Right lobe of liver (tissue), 6 donors: ENCODE measurements at regions not wholly inside any gene's neighbourhood (a gene's known extent, or its start where the extent isn't known, plus 50 kb on each side); places are given as distances from the start of the nearest gene placed in this dataset.

Experiments
- ATAC-seq, 4 donors: fragments of 200-7000 bp; cut with Tn5 transposase; one replicate each; pipeline ENCODE4 v1.9.1; 2020; ENCODE audit warnings: mild to moderate bottlenecking in 4 of 4, moderate library complexity in 4 of 4
- DNase-seq, 3 donors: peaks; one replicate each; pipeline ENCODE4 v3.0.0-alpha.2; 2020
- H3K27ac ChIP-seq, 3 donors: fragments of 200-600 bp; one replicate each; pipeline ENCODE4 v1.8.0; 2022
- H3K27me3 ChIP-seq, 2 donors: fragments of 200-600 bp; one replicate each; pipeline ENCODE4 v1.8.0; 2022
- H3K36me3 ChIP-seq, 4 donors: fragments of 200-600 bp; sonication (generic) in 1 of 4; one replicate each; pipeline versions ENCODE4 v1.5.1 to v1.8.0; 2017 to 2022; ENCODE audit warnings: control low read depth in 1 of 4
- H3K4me1 ChIP-seq, 4 donors: fragments of 200-600 bp; sonication (generic) in 1 of 4; one replicate each; pipeline versions ENCODE4 v1.5.1 to v1.8.0; 2017 to 2022; ENCODE audit warnings: control low read depth in 1 of 4
- H3K4me3 ChIP-seq, 3 donors: fragments of 200-600 bp; one replicate each; pipeline ENCODE4 v1.8.0; 2022
- H3K9me3 ChIP-seq, 4 donors: fragments of 200-600 bp; sonication (generic) in 1 of 4; one replicate each; pipeline versions ENCODE4 v1.5.1 to v1.8.0; 2017 to 2022; ENCODE audit warnings: control low read depth in 1 of 4
- CTCF ChIP-seq, 4 donors: fragments of 200-600 bp in 3 of 4; fragments of 450-650 bp in 1 of 4; IDR thresholded peaks; one replicate each; pipeline versions ENCODE4 v1.5.1 to v1.8.0; 2016 to 2022; ENCODE audit warnings: antibody characterized with exemption in 4 of 4, mild to moderate bottlenecking in 2 of 4
- POLR2A ChIP-seq: fragments of 450-650 bp; IDR thresholded peaks from one replicate; pipeline ENCODE4 v1.6.1; 2017; ENCODE audit warnings: antibody characterized with exemption, mild to moderate bottlenecking
- WGBS: methylation state at CpG from one replicate; pipeline ENCODE4 v1.1.6; 2018; ENCODE audit warnings: low coverage, low lambda C conversion rate; ENCODE audit not compliant: insufficient coverage; ENCODE audit errors: missing lambda C conversion rate; 5-methylcytosine and 5-hydroxymethylcytosine counted together
- intact Hi-C, 2 donors: fragments of 100-400 bp; cut with DNase I; formaldehyde crosslinking; loops; one replicate each; pipeline versions ENCODE4 v1.11.2 to v1.14.1; 2022
- donor health status: DM: no; HTN: yes; CAD: no.
- donor health status: DM: no; HTN: no; CAD: no.
- donor health status: DM: no; HTN: no; CAD: no.
- donor health status: DM: no; HTN: yes; CAD: no.
- donor health status: DM: no; HTN: yes; CAD: no.

DNA sequence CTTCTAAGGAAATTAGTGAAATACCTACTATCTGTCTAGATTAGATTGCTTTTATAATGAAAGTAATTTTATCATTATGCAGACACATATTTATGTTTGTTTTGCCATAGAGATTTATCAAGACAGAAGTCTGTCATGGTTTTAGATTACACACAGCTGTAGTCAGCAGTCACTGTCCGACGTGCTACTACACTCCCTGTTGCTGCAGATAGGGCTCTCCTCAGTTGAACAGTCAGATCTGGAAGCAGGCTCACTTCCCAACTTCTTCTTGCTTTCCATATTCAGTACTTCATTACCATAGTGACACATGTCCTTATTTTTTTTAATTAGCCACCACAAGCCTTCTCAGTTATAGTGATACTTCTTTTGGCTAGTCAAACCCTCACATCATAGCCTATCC is 329.9 kb upstream of the ITGA1 start:
- TF ChIP-seq CTCF (IDR thresholded peaks at IDR 0.05), result no peak
- no peak for TF ChIP-seq POLR2A
- intact Hi-C loops, result no loop called here
- Histone ChIP-seq H3K4me1 (no peaks in the 10 kb centered on the region), H3K36me3 (no peaks in the 10 kb centered on the region), H3K27me3 (no peaks in the 10 kb centered on the region), H3K27ac (no peak overlapping the region), H3K4me3 (no peak overlapping the region), H3K9me3 (no peaks in the 10 kb centered on the region)
- ATAC-seq (peak in 1 of 4 donors; percentile 29), DNase-seq (no peak)
- 68% methylated on average over 2 of the region's 2 CpGs for WGBS

GRCh38 chr5:52466113-52466512 is 321.6 kb upstream of the ITGA1 start:
- Histone ChIP-seq H3K36me3 (no peaks in the 10 kb centered on the region), H3K4me1 (no peaks in the 10 kb centered on the region), H3K4me3 (no peak overlapping the region), H3K27ac (no peak overlapping the region), H3K9me3 (no peaks in the 10 kb centered on the region), H3K27me3 (no peaks in the 10 kb centered on the region)
- DNase-seq (no peak), ATAC-seq (no peak)
- intact Hi-C loops, result no loop called here
- TF ChIP-seq POLR2A, result no peak
- no peak for TF ChIP-seq CTCF (IDR thresholded peaks at IDR 0.05)
- 55% methylated on average over 4 of the region's 4 CpGs for WGBS

DNA sequence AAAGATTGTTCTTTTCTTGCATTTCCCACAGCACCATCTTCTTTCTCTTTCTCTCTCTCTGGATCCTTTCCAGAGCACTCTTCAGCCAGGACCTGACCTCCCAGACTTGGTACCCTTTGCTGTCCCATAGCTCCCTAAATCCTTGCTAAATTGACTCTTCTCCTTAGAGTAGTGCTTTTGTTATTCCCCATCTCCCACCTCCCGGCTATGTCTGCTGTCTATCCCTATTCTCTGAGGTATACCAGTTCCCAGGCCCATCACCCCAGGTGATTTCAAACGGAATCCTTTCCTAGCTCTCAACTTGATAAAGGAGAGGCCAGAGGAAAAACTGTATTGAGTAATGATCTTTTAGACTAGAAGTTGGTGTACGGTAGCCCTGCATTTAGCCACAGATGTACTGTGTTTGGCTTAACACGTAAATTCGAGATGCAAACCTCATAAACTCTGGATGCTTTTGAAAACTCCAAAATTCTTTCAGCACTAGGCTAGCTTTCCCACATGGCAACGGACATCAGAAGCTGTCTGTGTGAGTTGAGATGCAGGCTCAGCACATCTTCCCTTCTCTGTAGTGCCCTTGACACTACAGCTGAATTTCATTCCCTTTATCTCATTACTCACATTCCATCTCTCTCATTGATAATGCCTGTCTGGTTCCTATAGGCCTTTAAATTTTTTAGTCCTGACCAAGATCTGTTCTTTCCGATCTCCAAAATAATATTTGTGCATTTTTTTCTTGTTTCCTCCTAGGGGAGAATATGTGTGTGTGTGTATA is 320.8 kb upstream of the ITGA1 start:
- Histone ChIP-seq H3K9me3 (no peaks in the 10 kb centered on the region), H3K27ac (no peak overlapping the region), H3K4me1 (no peaks in the 10 kb centered on the region), H3K36me3 (no peaks in the 10 kb centered on the region), H3K4me3 (no peak overlapping the region), H3K27me3 (no peaks in the 10 kb centered on the region)
- no peak for ATAC-seq
- DNase-seq, result no peak
- no peak for TF ChIP-seq CTCF (IDR thresholded peaks at IDR 0.05)
- TF ChIP-seq POLR2A, result no peak
- intact Hi-C loops, result no loop called here
- WGBS, result 45% methylated on average over 4 of the region's 7 CpGs

DNA sequence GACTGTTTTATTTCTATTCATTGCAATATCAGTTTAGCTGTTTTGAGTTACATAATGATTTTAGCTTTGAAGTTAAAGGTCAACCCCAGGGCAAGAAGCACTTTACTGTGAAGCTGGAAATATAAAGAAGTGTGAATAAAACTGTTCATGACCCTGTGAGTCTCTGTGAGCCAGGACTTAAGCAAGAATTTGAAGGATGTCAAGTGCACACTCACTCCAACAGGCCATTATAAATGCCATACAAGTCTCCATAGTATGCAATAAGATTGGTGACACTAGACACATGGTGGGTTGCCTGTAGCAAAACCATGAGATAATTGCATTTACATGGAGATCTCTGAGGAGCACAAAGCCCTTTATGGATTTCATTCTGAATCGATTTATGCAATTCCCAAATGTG is 318.7 kb upstream of the ITGA1 start:
- no peak overlapping the region for H3K4me3 ChIP-seq
- TF ChIP-seq POLR2A, result no peak
- no peak for TF ChIP-seq CTCF (IDR thresholded peaks at IDR 0.05)
- no peak overlapping the region for H3K27ac ChIP-seq
- H3K27me3 ChIP-seq, result no peaks in the 10 kb centered on the region
- ATAC-seq, result no peak
- DNase-seq, result no peak
- intact Hi-C loops, result no loop called here
- H3K9me3 ChIP-seq, result no peaks in the 10 kb centered on the region
- no peaks in the 10 kb centered on the region for H3K4me1 ChIP-seq
- 20% methylated on average over 1 of the region's 1 CpG for WGBS
- no peaks in the 10 kb centered on the region for H3K36me3 ChIP-seq

- Histone ChIP-seq H3K27me3 (no peaks in the 10 kb centered on the region), H3K9me3 (no peaks in the 10 kb centered on the region), H3K27ac (no peak overlapping the region), H3K4me3 (no peak overlapping the region), H3K4me1 (no peaks in the 10 kb centered on the region), H3K36me3 (no peaks in the 10 kb centered on the region)
- DNase-seq, result no peak
- TF ChIP-seq POLR2A (no peak), CTCF (IDR thresholded peaks at IDR 0.05) (no peak)
- ATAC-seq, result peak; percentile 72 to 81 (median 76)
- intact Hi-C loops, result no loop called here
- 55% methylated on average over 5 of the region's 5 CpGs for WGBS
These were observed 318.3 kb upstream of the ITGA1 start for GRCh38 chr5:52469420-52469819.
